H9 (cell line): ENCODE measurements at regions not wholly inside any gene's neighbourhood (a gene's known extent, or its start where the extent isn't known, plus 50 kb on each side); places are given as distances from the start of the nearest gene placed in this dataset.

Source experiments
- DNase-seq: peaks from one replicate; pipeline ENCODE4 v3.0.0-alpha.2; 2017
- H2AFZ ChIP-seq: one replicate; pipeline ENCODE4 v1.6.1; 2013; ENCODE audit warnings: mild to moderate bottlenecking, low read length, control low read depth, moderate library complexity
- H2AK5ac ChIP-seq: 2 replicates; pipeline ENCODE4 v1.6.1; 2013; ENCODE audit warnings: low read length, control low read depth, mixed read lengths; ENCODE audit not compliant: insufficient read length
- H2BK120ac ChIP-seq: one replicate; pipeline ENCODE4 v1.6.1; 2013; ENCODE audit warnings: low read depth, mild to moderate bottlenecking, low read length, control low read depth, inconsistent platforms; ENCODE audit not compliant: poor library complexity, severe bottlenecking
- H2BK12ac ChIP-seq: 2 replicates; pipeline ENCODE4 v1.6.1; 2013; ENCODE audit warnings: low read length, control low read depth, mixed read lengths, low read depth; ENCODE audit not compliant: insufficient read length
- H2BK15ac ChIP-seq: 2 replicates; pipeline ENCODE4 v1.6.1; 2013; ENCODE audit warnings: low read depth, low read length, control low read depth
- H2BK20ac ChIP-seq: one replicate; pipeline ENCODE4 v1.6.1; 2013; ENCODE audit warnings: low read depth, mild to moderate bottlenecking, low read length, control low read depth, inconsistent platforms; ENCODE audit not compliant: poor library complexity, severe bottlenecking
- H2BK5ac ChIP-seq: 2 replicates; pipeline ENCODE4 v1.6.1; 2013; ENCODE audit warnings: low read length, control low read depth, mixed read lengths; ENCODE audit not compliant: insufficient read length
- H3K14ac ChIP-seq: 2 replicates; pipeline ENCODE4 v1.6.1; 2013; ENCODE audit warnings: low read length, control low read depth; ENCODE audit not compliant: insufficient read depth
- H3K18ac ChIP-seq: 2 replicates; pipeline ENCODE4 v1.6.1; 2013; ENCODE audit warnings: low read depth, mild to moderate bottlenecking, mixed read lengths, low read length, control low read depth; ENCODE audit not compliant: insufficient read length
- H3K23ac ChIP-seq: 2 replicates; pipeline ENCODE4 v1.6.1; 2013; ENCODE audit warnings: low read length, control low read depth, mixed read lengths, low read depth; ENCODE audit not compliant: insufficient read length
- H3K23me2 ChIP-seq: 2 replicates; pipeline ENCODE4 v1.6.1; 2013; ENCODE audit warnings: low read depth, mild to moderate bottlenecking, mixed read lengths, low read length, control low read depth; ENCODE audit not compliant: insufficient read length, poor library complexity, severe bottlenecking
- H3K27ac ChIP-seq: 2 replicates; pipeline ENCODE4 v1.5.1; 2013; ENCODE audit warnings: low read length, control low read depth, mixed read lengths, low read depth; ENCODE audit not compliant: insufficient read length
- H3K27me3 ChIP-seq: 2 replicates; pipeline ENCODE4 v1.6.1; 2013; ENCODE audit warnings: low read length, control low read depth, inconsistent platforms; ENCODE audit not compliant: insufficient read depth
- H3K4ac ChIP-seq: 2 replicates; pipeline ENCODE4 v1.6.1; 2013; ENCODE audit warnings: low read depth, mild to moderate bottlenecking, control low read depth, inconsistent platforms, low read length, moderate library complexity
- H3K4me1 ChIP-seq: 2 replicates; pipeline ENCODE4 v1.6.1; 2013; ENCODE audit warnings: low read length, control low read depth, inconsistent platforms; ENCODE audit not compliant: insufficient read depth
- H3K4me2 ChIP-seq: 2 replicates; pipeline ENCODE4 v1.6.1; 2013; ENCODE audit warnings: low read length, control low read depth, mixed read lengths; ENCODE audit not compliant: insufficient read length, insufficient read depth
- H3K56ac ChIP-seq: 2 replicates; pipeline ENCODE4 v1.6.1; 2013; ENCODE audit warnings: low read depth, mild to moderate bottlenecking, mixed read lengths, low read length, control low read depth; ENCODE audit not compliant: insufficient read length
- H3K79me1 ChIP-seq: 2 replicates; pipeline ENCODE4 v1.6.1; 2013; ENCODE audit warnings: low read depth, mild to moderate bottlenecking, moderate library complexity, low read length, control low read depth, inconsistent platforms; ENCODE audit not compliant: insufficient read depth, poor library complexity, severe bottlenecking
- H3K79me2 ChIP-seq: 2 replicates; pipeline ENCODE4 v1.6.1; 2013; ENCODE audit warnings: low read length, control low read depth, inconsistent platforms; ENCODE audit not compliant: insufficient read depth
- H3K9ac ChIP-seq: 2 replicates; pipeline ENCODE4 v1.6.1; 2013; ENCODE audit warnings: low read length, control low read depth, mixed read lengths; ENCODE audit not compliant: insufficient read length; ENCODE audit errors: extremely low read depth
- H3K9me3 ChIP-seq: one replicate; pipeline ENCODE4 v1.6.1; 2013; ENCODE audit warnings: low read depth, low read length, inconsistent platforms; ENCODE audit not compliant: control insufficient read depth
- H3T11ph ChIP-seq: one replicate; pipeline ENCODE4 v1.6.1; 2013; ENCODE audit warnings: mild to moderate bottlenecking, low read length, control low read depth, inconsistent platforms
- H4K20me1 ChIP-seq: one replicate; pipeline ENCODE4 v1.6.1; 2013; ENCODE audit not compliant: control insufficient read depth, insufficient read length, insufficient read depth
- H4K5ac ChIP-seq: 2 replicates; pipeline ENCODE4 v1.6.1; 2013; ENCODE audit warnings: low read depth, mild to moderate bottlenecking, mixed read lengths, low read length, control low read depth; ENCODE audit not compliant: insufficient read length
- H4K8ac ChIP-seq: replicated peaks from 2 replicates; pipeline ENCODE4 v1.6.1; 2013; ENCODE audit warnings: low read length, control low read depth, mixed read lengths, low read depth; ENCODE audit not compliant: insufficient read length
- H4K91ac ChIP-seq: 2 replicates; pipeline ENCODE4 v1.6.1; 2013; ENCODE audit warnings: low read depth, mild to moderate bottlenecking, moderate library complexity, mixed read lengths, low read length, control low read depth; ENCODE audit not compliant: insufficient read length
- H3K27ac Mint-ChIP-seq, 3 experiments: 2 replicates in 2 of 3; 3 replicates in 1 of 3; pipeline ENCODE4 v1.8.0; 2020 to 2021; ENCODE audit warnings: mixed read lengths in 3 of 3, mild to moderate bottlenecking in 1 of 3, moderate library complexity in 1 of 3
- H3K27me3 Mint-ChIP-seq: 2 replicates; pipeline ENCODE4 v1.8.0; 2021; ENCODE audit warnings: low read depth, mild to moderate bottlenecking, moderate library complexity, mixed read lengths
- H3K36me3 Mint-ChIP-seq, 3 experiments: 2 replicates in 2 of 3; 3 replicates in 1 of 3; pipeline ENCODE4 v1.8.0; 2020 to 2021; ENCODE audit warnings: low read depth in 3 of 3, mixed read lengths in 3 of 3; ENCODE audit not compliant: insufficient read depth in 1 of 3
- H3K4me1 Mint-ChIP-seq, 2 experiments: 2 replicates each; pipeline ENCODE4 v1.8.0; 2020; ENCODE audit warnings: mixed read lengths in 2 of 2
- H3K4me3 Mint-ChIP-seq, 2 experiments: 2 replicates in 1 of 2; 3 replicates in 1 of 2; pipeline ENCODE4 v1.8.0; 2020 to 2021; ENCODE audit warnings: mild to moderate bottlenecking in 2 of 2, mixed read lengths in 2 of 2, moderate library complexity in 1 of 2
- H3K9me3 Mint-ChIP-seq, 2 experiments: 2 replicates in 1 of 2; 3 replicates in 1 of 2; pipeline ENCODE4 v1.8.0; 2020; ENCODE audit warnings: mild to moderate bottlenecking in 2 of 2, mixed read lengths in 2 of 2, moderate library complexity in 1 of 2
- WGBS: extraction: QIAGEN DNeasy Blood & Tissue Kit; methylation state at CpG from one replicate; pipeline ENCODE4 v1.1.7; 2013; ENCODE audit warnings: missing lambda C conversion rate, low lambda C conversion rate, mixed read lengths; ENCODE audit not compliant: insufficient read length; ENCODE audit errors: extremely low coverage; 5-methylcytosine and 5-hydroxymethylcytosine counted together
- TF ChIP-seq, protein P1 (sequence below): fragments of 200-600 bp; sonication (generic); conservative IDR thresholded peaks from 3 replicates; pipeline ENCODE4 v1.8.0; 2021; ENCODE audit warnings: antibody characterized with exemption, mild to moderate bottlenecking

DNA sequence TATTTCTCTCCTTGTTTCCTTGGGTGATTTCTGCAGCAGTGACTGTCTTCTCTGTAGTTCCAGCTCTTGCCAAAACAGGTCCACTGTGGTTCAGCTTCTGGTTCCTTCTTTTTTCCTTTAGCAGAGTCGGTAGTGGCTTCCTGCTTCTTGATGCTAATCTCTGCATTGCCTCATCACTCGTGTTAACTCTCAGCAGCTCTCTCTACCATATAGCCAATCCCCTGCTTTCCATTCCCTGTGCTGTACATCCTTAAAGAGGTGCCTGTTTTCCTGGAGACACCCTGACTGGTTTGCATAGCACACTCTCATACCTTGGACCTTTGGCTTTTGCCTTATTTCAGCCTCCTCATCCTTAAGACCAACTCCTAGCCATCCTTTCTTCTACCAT is 191.2 kb upstream of the LNX1 start:
- no peak overlapping the region for H3K56ac ChIP-seq
- H3K4me1 ChIP-seq: no peaks in the 10 kb centered on the region
- no peak overlapping the region for H4K8ac ChIP-seq
- H3K36me3 Mint-ChIP-seq: no peaks in the 10 kb centered on the region
- no peak overlapping the region for H2BK120ac ChIP-seq
- no peak overlapping the region for H3K18ac ChIP-seq
- no peak overlapping the region for H3K27ac Mint-ChIP-seq
- no peaks in the 10 kb centered on the region; a peak in 1 of 5 replicates for H3K9me3 Mint-ChIP-seq
- no peaks in the 10 kb centered on the region for H4K20me1 ChIP-seq
- H3K79me1 ChIP-seq: no peaks in the 10 kb centered on the region
- no peak overlapping the region for H2BK12ac ChIP-seq
- H3K14ac ChIP-seq: no peak overlapping the region
- H4K91ac ChIP-seq: no peak overlapping the region
- H3K27me3 ChIP-seq: no peaks in the 10 kb centered on the region
- DNase-seq: no peak
- no CpG with 5 or more reads among the region's 2 CpGs for WGBS
- H3K9me3 ChIP-seq: no peaks in the 10 kb centered on the region
- no peak overlapping the region for H3K4me3 Mint-ChIP-seq
- H4K5ac ChIP-seq: no peak overlapping the region
- no peak overlapping the region for H3T11ph ChIP-seq
- no peaks in the 10 kb centered on the region for H3K4me1 Mint-ChIP-seq
- H3K4me2 ChIP-seq: no peak overlapping the region
- no peak overlapping the region for H3K27ac ChIP-seq
- H3K9ac ChIP-seq: no peak overlapping the region
- peaks cover 7% of the 10 kb centered on the region for H3K27me3 Mint-ChIP-seq
- TF ChIP-seq, protein P1, sequence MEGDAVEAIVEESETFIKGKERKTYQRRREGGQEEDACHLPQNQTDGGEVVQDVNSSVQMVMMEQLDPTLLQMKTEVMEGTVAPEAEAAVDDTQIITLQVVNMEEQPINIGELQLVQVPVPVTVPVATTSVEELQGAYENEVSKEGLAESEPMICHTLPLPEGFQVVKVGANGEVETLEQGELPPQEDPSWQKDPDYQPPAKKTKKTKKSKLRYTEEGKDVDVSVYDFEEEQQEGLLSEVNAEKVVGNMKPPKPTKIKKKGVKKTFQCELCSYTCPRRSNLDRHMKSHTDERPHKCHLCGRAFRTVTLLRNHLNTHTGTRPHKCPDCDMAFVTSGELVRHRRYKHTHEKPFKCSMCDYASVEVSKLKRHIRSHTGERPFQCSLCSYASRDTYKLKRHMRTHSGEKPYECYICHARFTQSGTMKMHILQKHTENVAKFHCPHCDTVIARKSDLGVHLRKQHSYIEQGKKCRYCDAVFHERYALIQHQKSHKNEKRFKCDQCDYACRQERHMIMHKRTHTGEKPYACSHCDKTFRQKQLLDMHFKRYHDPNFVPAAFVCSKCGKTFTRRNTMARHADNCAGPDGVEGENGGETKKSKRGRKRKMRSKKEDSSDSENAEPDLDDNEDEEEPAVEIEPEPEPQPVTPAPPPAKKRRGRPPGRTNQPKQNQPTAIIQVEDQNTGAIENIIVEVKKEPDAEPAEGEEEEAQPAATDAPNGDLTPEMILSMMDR: no peak
- H3K79me2 ChIP-seq: no peaks in the 10 kb centered on the region
- no peak overlapping the region for H2BK15ac ChIP-seq
- no peak overlapping the region for H2BK20ac ChIP-seq
- no peaks in the 10 kb centered on the region for H3K23me2 ChIP-seq
- H2AFZ ChIP-seq: no peak overlapping the region
- no peak overlapping the region for H2BK5ac ChIP-seq
- H3K4ac ChIP-seq: no peak overlapping the region
- no peak overlapping the region for H3K23ac ChIP-seq
- no peak overlapping the region for H2AK5ac ChIP-seq
